ENCODE measurements at regions not wholly inside any gene's neighbourhood (a gene's known extent, or its start where the extent isn't known, plus 50 kb on each side); places are given as distances from the start of the nearest gene placed in this dataset.

GRCh38 chr2:145036421-145037011 lies 516.6 kb upstream of the ZEB2 start:
- Histone ChIP-seq H3K4me3 (ENCODE audit: low read length) (no peak overlapping the region), H3K4me1 (ENCODE audit: control insufficient read depth, insufficient read depth, low read length) (no peaks in the 10 kb centered on the region), H3K36me3 (ENCODE audit: control insufficient read depth, insufficient read depth, low read length) (no peaks in the 10 kb centered on the region), H3K9ac (ENCODE audit: low read length) (no peak overlapping the region), H3K27me3 (ENCODE audit: control insufficient read depth, insufficient read depth, low read length) (no peaks in the 10 kb centered on the region), H3K27ac (ENCODE audit: low read depth, low read length) (no peak overlapping the region)

GRCh38 chr2:145034511-145034910 lies 514.6 kb upstream of the ZEB2 start:
- no peak overlapping the region for H3K4me3 ChIP-seq (ENCODE audit: low read length)
- no peaks in the 10 kb centered on the region for H3K36me3 ChIP-seq (ENCODE audit: control insufficient read depth, insufficient read depth, low read length)
- no peaks in the 10 kb centered on the region for H3K27me3 ChIP-seq (ENCODE audit: control insufficient read depth, insufficient read depth, low read length)
- H3K27ac ChIP-seq (ENCODE audit: low read depth, low read length) = no peak overlapping the region
- H3K9ac ChIP-seq (ENCODE audit: low read length) = no peak overlapping the region
- no peaks in the 10 kb centered on the region for H3K4me1 ChIP-seq (ENCODE audit: control insufficient read depth, insufficient read depth, low read length)

GRCh38 chr2:145033438-145033837 lies 513.5 kb upstream of the ZEB2 start:
- no peak overlapping the region for H3K9ac ChIP-seq (ENCODE audit: low read length)
- H3K4me3 ChIP-seq (ENCODE audit: low read length) = no peak overlapping the region
- no peak overlapping the region for H3K27ac ChIP-seq (ENCODE audit: low read depth, low read length)
- no peaks in the 10 kb centered on the region for H3K36me3 ChIP-seq (ENCODE audit: control insufficient read depth, insufficient read depth, low read length)
- no peaks in the 10 kb centered on the region for H3K27me3 ChIP-seq (ENCODE audit: control insufficient read depth, insufficient read depth, low read length)
- H3K4me1 ChIP-seq (ENCODE audit: control insufficient read depth, insufficient read depth, low read length) = no peaks in the 10 kb centered on the region

GRCh38 chr2:145032791-145033190 lies 512.9 kb upstream of the ZEB2 start:
- no peak overlapping the region for H3K27ac ChIP-seq (ENCODE audit: low read depth, low read length)

GRCh38 chr2:145029873-145030272 lies 510.0 kb upstream of the ZEB2 start:
- no peak overlapping the region for H3K9ac ChIP-seq (ENCODE audit: low read length)
- H3K27ac ChIP-seq (ENCODE audit: low read depth, low read length) = no peak overlapping the region
- H3K27me3 ChIP-seq (ENCODE audit: control insufficient read depth, insufficient read depth, low read length) = no peaks in the 10 kb centered on the region
- no peak overlapping the region for H3K4me3 ChIP-seq (ENCODE audit: low read length)
- no peaks in the 10 kb centered on the region for H3K36me3 ChIP-seq (ENCODE audit: control insufficient read depth, insufficient read depth, low read length)
- no peaks in the 10 kb centered on the region for H3K4me1 ChIP-seq (ENCODE audit: control insufficient read depth, insufficient read depth, low read length)

More at GRCh38 chr2:145032791-145033190, 512.9 kb upstream of the ZEB2 start:
- Histone ChIP-seq H3K4me1 (ENCODE audit: control insufficient read depth, insufficient read depth, low read length) (no peaks in the 10 kb centered on the region), H3K36me3 (ENCODE audit: control insufficient read depth, insufficient read depth, low read length) (no peaks in the 10 kb centered on the region), H3K4me3 (ENCODE audit: low read length) (no peak overlapping the region), H3K9ac (ENCODE audit: low read length) (no peak overlapping the region), H3K27me3 (ENCODE audit: control insufficient read depth, insufficient read depth, low read length) (no peaks in the 10 kb centered on the region)

GRCh38 chr2:145029081-145029480 lies 509.2 kb upstream of the ZEB2 start:
- H3K4me1 ChIP-seq (ENCODE audit: control insufficient read depth, insufficient read depth, low read length) = no peaks in the 10 kb centered on the region
- H3K27me3 ChIP-seq (ENCODE audit: control insufficient read depth, insufficient read depth, low read length) = no peaks in the 10 kb centered on the region
- no peak overlapping the region for H3K4me3 ChIP-seq (ENCODE audit: low read length)
- H3K27ac ChIP-seq (ENCODE audit: low read depth, low read length) = no peak overlapping the region
- H3K36me3 ChIP-seq (ENCODE audit: control insufficient read depth, insufficient read depth, low read length) = no peaks in the 10 kb centered on the region
- no peak overlapping the region for H3K9ac ChIP-seq (ENCODE audit: low read length)

- Histone ChIP-seq H3K4me1 (ENCODE audit: control insufficient read depth, insufficient read depth, low read length) (no peaks in the 10 kb centered on the region), H3K4me3 (ENCODE audit: low read length) (no peak overlapping the region), H3K9ac (ENCODE audit: low read length) (no peak overlapping the region), H3K27me3 (ENCODE audit: control insufficient read depth, insufficient read depth, low read length) (no peaks in the 10 kb centered on the region), H3K36me3 (ENCODE audit: control insufficient read depth, insufficient read depth, low read length) (no peaks in the 10 kb centered on the region), H3K27ac (ENCODE audit: low read depth, low read length) (no peak overlapping the region)
Measured at GRCh38 chr2:145028101-145028920, 508.4 kb upstream of the ZEB2 start.

- no peaks in the 10 kb centered on the region for H3K36me3 ChIP-seq (ENCODE audit: control insufficient read depth, insufficient read depth, low read length)
- H3K27ac ChIP-seq (ENCODE audit: low read depth, low read length) = no peak overlapping the region
- H3K4me1 ChIP-seq (ENCODE audit: control insufficient read depth, insufficient read depth, low read length) = no peaks in the 10 kb centered on the region
- no peak overlapping the region for H3K4me3 ChIP-seq (ENCODE audit: low read length)
- H3K27me3 ChIP-seq (ENCODE audit: control insufficient read depth, insufficient read depth, low read length) = no peaks in the 10 kb centered on the region
- no peak overlapping the region for H3K9ac ChIP-seq (ENCODE audit: low read length)
Measured at GRCh38 chr2:145026456-145027455, 506.8 kb upstream of the ZEB2 start.

GRCh38 chr2:145025382-145025781 lies 505.5 kb upstream of the ZEB2 start:
- Histone ChIP-seq H3K4me3 (ENCODE audit: low read length) (no peak overlapping the region), H3K27ac (ENCODE audit: low read depth, low read length) (no peak overlapping the region), H3K27me3 (ENCODE audit: control insufficient read depth, insufficient read depth, low read length) (no peaks in the 10 kb centered on the region), H3K4me1 (ENCODE audit: control insufficient read depth, insufficient read depth, low read length) (no peaks in the 10 kb centered on the region), H3K36me3 (ENCODE audit: control insufficient read depth, insufficient read depth, low read length) (no peaks in the 10 kb centered on the region), H3K9ac (ENCODE audit: low read length) (no peak overlapping the region)

- H3K4me3 ChIP-seq (ENCODE audit: low read length) = no peak overlapping the region
- H3K27ac ChIP-seq (ENCODE audit: low read depth, low read length) = no peak overlapping the region
- no peaks in the 10 kb centered on the region for H3K36me3 ChIP-seq (ENCODE audit: control insufficient read depth, insufficient read depth, low read length)
- H3K27me3 ChIP-seq (ENCODE audit: control insufficient read depth, insufficient read depth, low read length) = no peaks in the 10 kb centered on the region
- H3K4me1 ChIP-seq (ENCODE audit: control insufficient read depth, insufficient read depth, low read length) = no peaks in the 10 kb centered on the region
- no peak overlapping the region for H3K9ac ChIP-seq (ENCODE audit: low read length)
Measured at GRCh38 chr2:145023334-145023934, 503.5 kb upstream of the ZEB2 start.

- H3K27me3 ChIP-seq (ENCODE audit: control insufficient read depth, insufficient read depth, low read length) = no peaks in the 10 kb centered on the region
- no peaks in the 10 kb centered on the region for H3K4me1 ChIP-seq (ENCODE audit: control insufficient read depth, insufficient read depth, low read length)
- H3K36me3 ChIP-seq (ENCODE audit: control insufficient read depth, insufficient read depth, low read length) = no peaks in the 10 kb centered on the region
- H3K4me3 ChIP-seq (ENCODE audit: low read length) = no peak overlapping the region
- no peak overlapping the region for H3K27ac ChIP-seq (ENCODE audit: low read depth, low read length)
- no peak overlapping the region for H3K9ac ChIP-seq (ENCODE audit: low read length)
Measured at GRCh38 chr2:145022666-145023333, 502.9 kb upstream of the ZEB2 start.

Data from rectal smooth muscle tissue (tissue), 1 donor.